Keratinocyte (primary cell): ENCODE measurements at regions not wholly inside any gene's neighbourhood (a gene's known extent, or its start where the extent isn't known, plus 50 kb on each side); places are given as distances from the start of the nearest gene placed in this dataset.

ENCODE experiments used
- DNase-seq: peaks from one replicate; pipeline ENCODE4 v3.0.0-alpha.2; 2011; ENCODE audit warnings: low read depth, missing footprints, low spot score
- FAIRE-seq: peaks from 2 replicates; lab custom pipeline; 2011; peaks lifted over from hg19 to GRCh38; lab: Jason Lieb, UNC
- H2AFZ ChIP-seq: 2 replicates; pipeline ENCODE4 v1.6.0; 2012; ENCODE audit warnings: low read length, control low read depth, inconsistent platforms; ENCODE audit not compliant: control insufficient read depth
- H3K27ac ChIP-seq: 2 replicates; pipeline ENCODE4 v1.5.1; 2011; ENCODE audit warnings: low read length; ENCODE audit not compliant: control insufficient read depth, insufficient read depth
- H3K27me3 ChIP-seq: 3 replicates; pipeline ENCODE4 v1.6.0; 2011; ENCODE audit warnings: low read length; ENCODE audit not compliant: control insufficient read depth, insufficient read depth; ENCODE audit errors: extremely low read depth
- H3K36me3 ChIP-seq, 2 experiments: 2 replicates in 1 of 2; 3 replicates in 1 of 2; pipeline ENCODE4 v1.5.1; 2011; ENCODE audit warnings: low read length in 2 of 2, mild to moderate bottlenecking in 1 of 2; ENCODE audit not compliant: control insufficient read depth in 2 of 2, insufficient read depth in 2 of 2; ENCODE audit errors: extremely low read depth in 1 of 2
- H3K4me1 ChIP-seq: 3 replicates; pipeline ENCODE4 v1.5.1; 2011; ENCODE audit warnings: low read length; ENCODE audit not compliant: control insufficient read depth, insufficient read depth; ENCODE audit errors: extremely low read depth
- H3K4me2 ChIP-seq: 3 replicates; pipeline ENCODE4 v1.6.0; 2011; ENCODE audit warnings: low read depth, low read length; ENCODE audit not compliant: control insufficient read depth, insufficient read depth; ENCODE audit errors: extremely low read depth
- H3K4me3 ChIP-seq, 3 experiments: fragments of 200-600 bp in 1 of 3; sonication (generic) in 1 of 3; 2 replicates in 2 of 3; 3 replicates in 1 of 3; pipeline ENCODE4 v1.5.1; 2011 to 2016; ENCODE audit warnings: low read length in 3 of 3, mild to moderate bottlenecking in 3 of 3, control low read depth in 2 of 3, inconsistent platforms in 1 of 3, low read depth in 1 of 3, mixed read lengths in 1 of 3, mixed run types in 1 of 3, moderate library complexity in 1 of 3; ENCODE audit not compliant: control insufficient read depth in 2 of 3, insufficient read depth in 2 of 3; ENCODE audit errors: extremely low read depth in 1 of 3
- H3K79me2 ChIP-seq: 2 replicates; pipeline ENCODE4 v1.6.0; 2012; ENCODE audit warnings: low read length; ENCODE audit not compliant: control insufficient read depth, insufficient read depth
- H3K9ac ChIP-seq: 3 replicates; pipeline ENCODE4 v1.6.0; 2011; ENCODE audit warnings: low read length; ENCODE audit not compliant: control insufficient read depth, insufficient read depth; ENCODE audit errors: extremely low read depth
- H3K9me1 ChIP-seq: 3 replicates; pipeline ENCODE4 v1.6.0; 2011; ENCODE audit warnings: low read length; ENCODE audit not compliant: control insufficient read depth, insufficient read depth; ENCODE audit errors: extremely low read depth
- H3K9me3 ChIP-seq: 2 replicates; pipeline ENCODE4 v1.5.1; 2012; ENCODE audit warnings: low read depth, low read length; ENCODE audit not compliant: control insufficient read depth
- H4K20me1 ChIP-seq: 3 replicates; pipeline ENCODE4 v1.6.0; 2011; ENCODE audit warnings: low read length; ENCODE audit not compliant: control insufficient read depth, insufficient read depth; ENCODE audit errors: extremely low read depth
- CTCF ChIP-seq, 3 experiments: IDR thresholded peaks in 1 of 3; conservative IDR thresholded peaks in 1 of 3; optimal IDR thresholded peaks in 1 of 3; 2 replicates in 2 of 3; 3 replicates in 1 of 3; pipeline versions ENCODE3 to v1.5.1; 2011; ENCODE audit warnings: low read length in 3 of 3, mild to moderate bottlenecking in 3 of 3, moderate library complexity in 2 of 3, control low read depth in 1 of 3, inconsistent platforms in 1 of 3; ENCODE audit not compliant: insufficient read depth in 2 of 3; ENCODE audit errors: extremely low read depth in 1 of 3
- EZH2 ChIP-seq: IDR thresholded peaks from one replicate; pipeline ENCODE4 v1.6.1; 2012; ENCODE audit warnings: inconsistent platforms, mild to moderate bottlenecking, low read length, moderate library complexity
- dilution Hi-C: fragments of 300-500 bp; cut with MboI; formaldehyde crosslinking; loops from one replicate; pipeline ENCODE4 v1.7.0; 2020; ENCODE audit warnings: low sequenced_read_pairs; ENCODE audit not compliant: extremely low pct_ligation_motif_present

- Histone ChIP-seq H3K4me2 (no peak overlapping the region), H3K36me3 (no peaks in the 10 kb centered on the region), H3K4me3 (no peak overlapping the region), H3K79me2 (no peaks in the 10 kb centered on the region), H3K27me3 (no peaks in the 10 kb centered on the region), H3K9ac (no peak overlapping the region), H2AFZ (no peak overlapping the region), H4K20me1 (no peaks in the 10 kb centered on the region), H3K9me1 (no peaks in the 10 kb centered on the region), H3K9me3 (peaks cover 16% of the 10 kb centered on the region), H3K27ac (no peak overlapping the region), H3K4me1 (no peaks in the 10 kb centered on the region)
- no peak for TF ChIP-seq CTCF (optimal IDR thresholded peaks at IDR 0.05 in 1 of 3, IDR thresholded peaks at IDR 0.05 in 1 of 3, conservative IDR thresholded peaks at IDR 0.05 in 1 of 3; ENCODE audit: extremely low read depth in 1 of 3, insufficient read depth in 2 of 3, low read length in 3 of 3)
- TF ChIP-seq EZH2, result no peak
- dilution Hi-C loops, result no loop called here
- DNase-seq (no peak), FAIRE-seq (no peak)
These were observed 288.3 kb upstream of the AJAP1 start for GRCh38 chr1:4366091-4366490.

GRCh38 chr1:4367230-4367777 lies 287.1 kb upstream of the AJAP1 start:
- dilution Hi-C loops, result no loop called here
- no peaks in the 10 kb centered on the region for H3K4me1 ChIP-seq

More at GRCh38 chr1:4367230-4367777, 287.1 kb upstream of the AJAP1 start:
- H3K36me3 ChIP-seq, result no peaks in the 10 kb centered on the region
- H3K4me3 ChIP-seq, result no peak overlapping the region
- no peaks in the 10 kb centered on the region for H3K79me2 ChIP-seq
- no peak overlapping the region for H3K9ac ChIP-seq
- H3K9me1 ChIP-seq, result no peaks in the 10 kb centered on the region
- FAIRE-seq, result no peak
- peaks cover 16% of the 10 kb centered on the region for H3K9me3 ChIP-seq
- H3K27ac ChIP-seq, result no peak overlapping the region
- H3K27me3 ChIP-seq, result no peaks in the 10 kb centered on the region
- H4K20me1 ChIP-seq, result no peaks in the 10 kb centered on the region
- H2AFZ ChIP-seq, result no peak overlapping the region
- H3K4me2 ChIP-seq, result no peak overlapping the region
- DNase-seq, result no peak
- TF ChIP-seq CTCF (optimal IDR thresholded peaks at IDR 0.05 in 1 of 3, IDR thresholded peaks at IDR 0.05 in 1 of 3, conservative IDR thresholded peaks at IDR 0.05 in 1 of 3; ENCODE audit: extremely low read depth in 1 of 3, insufficient read depth in 2 of 3, low read length in 3 of 3) (no peak), EZH2 (no peak)
